ENCODE measurements at regions not wholly inside any gene's neighbourhood (a gene's known extent, or its start where the extent isn't known, plus 50 kb on each side); places are given as distances from the start of the nearest gene placed in this dataset.
"Not testable (repeated sequence)": the region's sequence is repeated elsewhere in the genome, so short reads cannot be mapped to it uniquely, and the experiment has no call there.

DNA sequence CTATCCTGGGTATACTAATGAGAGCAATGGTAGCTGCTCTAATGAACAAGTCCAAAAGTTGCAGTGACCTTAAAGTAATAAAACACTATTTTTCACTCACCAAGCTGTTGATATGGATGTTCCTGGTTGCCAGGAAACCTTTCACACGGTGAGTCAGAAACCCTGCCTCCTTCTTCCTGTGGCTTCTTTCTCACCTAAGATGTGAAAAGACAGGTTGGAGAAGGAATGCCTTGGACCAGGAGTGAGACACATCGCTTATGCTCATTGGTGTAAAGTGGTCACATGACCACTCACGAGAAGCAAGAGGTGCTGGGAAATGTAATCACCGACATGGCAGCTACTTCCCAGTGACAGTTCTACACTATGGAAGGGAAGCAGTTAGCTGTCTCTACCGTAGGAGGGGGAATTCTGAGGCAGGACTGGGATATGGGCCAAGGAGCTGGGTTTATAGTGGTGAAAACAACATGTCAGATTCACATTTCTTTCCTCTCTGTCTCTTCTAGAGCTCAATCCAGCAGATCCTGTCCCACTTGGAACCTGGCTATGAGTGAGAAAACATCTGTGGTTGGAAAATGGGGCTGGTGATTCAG is 320.4 kb upstream of the KLF4 start:
- in situ Hi-C loops (cut with MboI; ENCODE audit: low sequenced_read_pairs) = no loop called here

DNA sequence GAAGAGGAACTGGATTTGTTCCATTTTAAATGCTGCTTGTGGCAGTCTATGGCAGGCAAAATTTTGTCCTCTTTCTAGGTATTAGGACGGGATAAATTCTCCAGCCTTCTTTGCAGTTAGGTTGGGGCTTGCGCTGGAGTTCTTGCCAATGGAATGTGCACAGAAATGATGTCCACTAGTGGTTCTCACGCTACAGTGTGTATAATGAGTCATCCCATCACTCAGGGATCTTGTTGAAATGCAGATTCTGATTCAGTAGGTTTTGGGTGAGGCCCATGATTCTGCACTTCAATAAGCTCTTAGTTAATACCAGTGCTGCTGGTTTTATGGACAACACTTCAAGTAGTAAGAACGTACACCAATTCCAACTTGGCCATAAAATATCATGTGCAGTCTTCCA is 317.6 kb upstream of the KLF4 start:
- in situ Hi-C loops (cut with MboI; ENCODE audit: low sequenced_read_pairs) = no loop called here

DNA sequence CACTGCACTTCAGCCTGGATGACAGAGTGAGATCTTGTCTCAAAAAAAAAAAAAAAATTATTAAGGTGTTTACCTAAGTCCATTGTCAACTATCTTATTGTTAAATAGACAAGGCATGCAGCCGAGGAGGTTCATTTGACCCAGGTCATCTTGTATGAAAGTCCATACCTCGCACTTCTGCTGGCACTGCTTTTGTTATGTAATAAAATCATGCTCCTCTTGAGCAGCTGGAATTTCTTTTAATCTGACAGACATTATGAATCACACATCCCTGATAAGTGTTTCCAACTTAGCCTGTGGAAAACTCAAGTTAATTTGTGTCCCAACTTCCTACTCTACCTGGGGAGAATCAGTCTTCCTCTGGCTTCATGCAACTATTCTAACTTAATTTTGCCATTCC is 315.6 kb upstream of the KLF4 start:
- in situ Hi-C loops (cut with MboI; ENCODE audit: low sequenced_read_pairs) = no loop called here

DNA sequence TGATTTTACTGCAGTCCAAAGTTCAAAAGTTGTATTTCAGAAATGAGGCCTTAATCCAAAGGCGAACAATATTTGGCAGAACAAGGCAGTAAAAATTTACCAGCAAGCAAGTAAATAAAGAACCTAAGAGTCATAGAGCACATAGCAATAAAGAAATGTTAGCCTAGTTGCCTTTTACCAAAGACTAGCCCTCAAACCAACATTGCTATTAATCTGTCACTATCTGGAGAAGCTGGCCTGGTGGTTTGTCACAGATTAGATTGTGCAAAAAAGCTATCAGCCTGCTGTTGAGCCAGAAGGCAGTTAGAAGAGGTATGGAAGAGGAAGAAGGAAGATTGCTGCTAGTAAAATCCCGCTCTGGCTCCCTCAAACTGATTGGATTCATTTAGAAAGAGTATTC is 304.7 kb upstream of the KLF4 start:
- in situ Hi-C loops (cut with MboI; ENCODE audit: low sequenced_read_pairs) = no loop called here

DNA sequence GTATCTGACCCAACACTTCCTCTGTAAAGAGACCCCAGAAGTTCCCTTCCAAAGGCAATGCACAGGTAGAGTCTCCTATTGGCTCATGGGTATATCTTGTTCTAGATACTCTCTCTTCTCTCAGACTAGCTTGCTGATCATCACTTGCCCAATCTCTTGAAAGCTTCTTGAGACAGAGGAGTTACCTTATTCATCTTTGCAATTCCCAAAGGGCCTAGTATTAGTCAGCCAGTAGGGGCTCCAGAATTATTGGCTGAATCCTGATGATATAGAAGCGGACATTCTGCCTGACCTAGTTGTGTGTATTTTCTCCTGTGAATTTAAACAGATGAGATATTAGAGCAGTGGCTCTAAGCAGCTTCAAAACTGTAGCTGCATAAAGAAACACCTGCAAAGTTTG is 304.0 kb upstream of the KLF4 start:
- in situ Hi-C loops (cut with MboI; ENCODE audit: low sequenced_read_pairs) = no loop called here

DNA sequence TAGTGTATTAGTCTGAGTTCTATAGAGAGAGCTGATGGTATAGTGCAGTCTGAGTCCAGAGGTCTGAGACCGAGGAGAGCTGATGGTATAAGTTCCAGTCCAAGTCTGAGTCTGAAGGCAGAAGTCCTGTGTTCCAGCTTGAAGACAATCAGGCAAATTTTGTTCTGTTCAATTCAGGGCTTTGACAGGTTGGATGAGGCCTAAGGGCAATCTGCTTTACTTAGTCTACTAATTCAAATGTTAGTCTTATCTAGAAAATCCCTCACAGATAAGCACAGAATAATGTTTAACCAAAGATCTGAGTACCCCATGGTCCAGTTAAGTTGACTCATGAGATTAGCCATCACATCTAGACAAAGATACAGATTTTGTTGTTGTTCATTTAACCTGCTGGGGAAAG is 303.0 kb upstream of the KLF4 start:
- in situ Hi-C loops (cut with MboI; ENCODE audit: low sequenced_read_pairs) = no loop called here

DNA sequence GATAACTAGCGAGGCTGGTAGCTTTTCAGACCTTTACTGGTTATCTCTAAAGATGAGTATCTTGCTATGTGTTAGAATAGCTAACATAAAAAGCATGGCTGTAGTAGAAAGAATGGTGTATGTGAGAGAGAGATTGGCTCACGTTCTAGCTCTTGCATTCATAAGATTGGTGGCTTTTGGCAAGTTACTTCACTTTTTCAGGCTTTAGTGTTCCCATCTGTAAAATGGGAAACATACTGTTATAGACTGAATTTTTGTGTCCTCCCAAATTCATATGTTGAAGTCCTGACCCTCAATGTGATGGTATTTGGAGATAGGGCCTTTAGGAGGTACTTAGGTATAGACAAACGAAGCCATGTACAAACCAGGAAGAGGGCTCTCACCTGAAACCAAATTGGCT is 302.4 kb upstream of the KLF4 start:
- in situ Hi-C loops (cut with MboI; ENCODE audit: low sequenced_read_pairs) = no loop called here

DNA sequence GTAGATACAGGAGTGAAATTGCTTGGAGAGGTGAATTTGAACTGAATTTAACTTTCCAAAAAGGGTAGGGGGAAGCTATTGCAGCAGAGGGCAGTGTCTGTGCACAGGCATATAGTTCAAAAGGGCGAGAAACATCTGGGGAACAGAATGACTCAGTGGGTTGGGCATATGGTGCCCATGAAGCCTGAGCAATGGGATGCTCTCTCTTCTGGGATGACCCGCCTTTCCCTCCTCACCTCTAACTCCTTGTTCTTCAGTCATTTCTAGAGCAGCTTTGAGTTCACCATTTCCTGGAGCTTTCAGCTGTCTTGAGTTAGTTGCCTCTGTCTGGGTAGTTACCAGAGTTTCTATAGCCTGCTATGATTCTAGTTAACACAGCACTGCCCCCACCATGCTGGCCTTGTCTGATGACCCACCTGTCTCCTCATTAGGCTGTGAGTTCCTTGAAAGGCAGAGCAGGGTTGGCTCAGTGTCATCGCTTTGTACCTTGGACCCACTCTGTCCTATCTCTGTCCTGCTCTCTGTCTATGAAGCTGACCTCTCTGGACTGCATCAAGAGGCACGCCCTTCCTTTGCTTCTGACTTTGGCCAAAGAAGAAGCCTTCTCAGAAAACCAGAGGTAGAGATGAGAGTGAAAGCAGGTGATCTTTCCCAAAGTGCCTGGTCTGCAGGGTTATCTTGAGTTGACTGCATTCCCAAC is 299.6 kb upstream of the KLF4 start:
- in situ Hi-C loops (cut with MboI; ENCODE audit: low sequenced_read_pairs) = no loop called here

DNA sequence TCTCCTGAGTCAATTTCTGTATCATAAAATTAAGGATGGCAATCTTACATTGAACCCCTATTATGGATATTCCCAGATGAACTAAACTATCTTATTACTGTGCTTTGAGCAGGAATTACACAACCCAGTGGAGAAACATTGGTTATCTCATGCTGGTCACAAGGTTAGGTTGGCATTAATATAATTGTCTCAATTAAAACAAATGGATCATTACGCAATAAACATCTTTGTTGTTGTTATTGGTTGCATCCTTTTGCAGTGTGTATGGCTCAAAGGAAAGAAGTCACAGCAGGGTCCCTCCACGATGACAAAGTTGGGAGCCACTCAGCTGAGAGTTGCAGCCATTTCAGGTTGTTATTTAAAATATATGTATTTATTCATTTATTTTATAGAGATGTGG is 297.0 kb upstream of the KLF4 start:
- in situ Hi-C loops (cut with MboI; ENCODE audit: low sequenced_read_pairs) = no loop called here

DNA sequence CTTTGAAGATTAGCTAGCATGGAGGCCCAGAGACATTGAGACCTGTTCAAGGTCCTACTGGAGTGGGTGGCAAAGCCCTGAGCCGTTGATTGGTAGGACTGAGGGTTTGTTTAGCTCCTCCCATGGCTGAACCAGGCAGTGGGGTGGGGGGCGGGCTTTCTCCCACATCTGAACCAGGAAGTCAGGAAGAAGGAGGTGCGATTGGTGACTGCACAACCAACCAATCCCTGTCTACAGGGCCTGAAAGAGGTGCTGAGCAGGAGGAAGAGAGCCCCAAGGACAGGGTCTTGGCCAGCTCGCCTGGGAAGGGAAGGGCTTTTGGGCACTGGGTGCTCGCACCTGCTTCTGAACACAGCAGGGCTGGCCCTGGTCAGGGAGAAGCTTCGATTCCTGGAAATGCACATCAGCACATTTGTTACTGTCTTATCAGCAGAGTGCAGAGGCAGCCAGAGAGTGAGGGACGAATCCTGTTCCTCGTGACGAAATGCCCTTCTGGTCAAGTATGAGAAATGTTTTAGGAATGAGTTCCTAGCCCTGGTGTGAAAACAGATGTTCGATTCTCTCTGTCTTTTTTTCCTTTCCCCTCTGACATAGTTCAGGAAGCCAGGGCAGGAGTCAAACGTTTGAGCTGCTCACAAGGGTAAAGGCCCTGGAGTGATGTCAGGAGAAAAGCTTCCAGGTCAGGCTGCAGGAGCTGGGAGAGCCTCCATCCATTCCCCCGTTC is 294.8 kb upstream of the KLF4 start:
- in situ Hi-C loops (cut with MboI; ENCODE audit: low sequenced_read_pairs) = no loop called here

DNA sequence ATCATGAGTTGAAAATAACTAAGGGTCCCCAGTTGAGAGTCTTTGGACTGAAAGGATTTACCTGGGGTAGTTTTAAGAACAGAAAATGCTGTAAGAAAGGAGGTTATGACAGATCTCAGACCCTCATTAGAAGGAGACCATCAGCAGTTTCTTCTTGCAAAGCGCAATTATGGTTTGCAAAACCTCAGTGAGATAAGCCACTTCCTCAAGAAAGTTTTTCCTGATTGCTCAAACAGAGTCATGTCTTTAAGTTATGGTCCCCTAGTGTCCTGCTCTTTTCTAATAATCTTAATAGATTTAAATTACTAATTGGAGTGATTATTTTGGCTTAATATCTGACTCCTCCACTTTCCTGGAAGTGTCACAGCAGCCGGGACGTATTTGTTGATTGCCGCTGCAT is 293.2 kb upstream of the KLF4 start:
- in situ Hi-C loops (cut with MboI; ENCODE audit: low sequenced_read_pairs) = no loop called here

DNA sequence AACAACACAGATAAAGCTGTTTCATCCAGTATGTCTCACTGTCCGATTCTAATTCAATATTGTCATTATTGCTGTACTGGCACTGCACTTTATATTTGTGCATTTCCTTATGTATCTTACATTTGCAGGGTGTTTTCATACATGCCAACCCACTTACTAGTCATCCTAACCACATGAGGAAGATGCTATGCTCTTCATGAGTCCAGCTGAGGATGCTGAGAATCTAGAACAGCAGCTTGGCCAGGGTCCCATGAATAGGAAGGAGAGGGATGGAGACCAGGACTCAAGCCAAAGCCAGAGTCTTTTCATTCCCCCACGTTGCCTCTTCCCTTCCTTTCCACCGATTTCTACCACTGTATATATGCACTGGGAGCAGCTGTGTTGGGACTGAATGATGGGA is 292.8 kb upstream of the KLF4 start:
- in situ Hi-C loops (cut with MboI; ENCODE audit: low sequenced_read_pairs) = no loop called here

DNA sequence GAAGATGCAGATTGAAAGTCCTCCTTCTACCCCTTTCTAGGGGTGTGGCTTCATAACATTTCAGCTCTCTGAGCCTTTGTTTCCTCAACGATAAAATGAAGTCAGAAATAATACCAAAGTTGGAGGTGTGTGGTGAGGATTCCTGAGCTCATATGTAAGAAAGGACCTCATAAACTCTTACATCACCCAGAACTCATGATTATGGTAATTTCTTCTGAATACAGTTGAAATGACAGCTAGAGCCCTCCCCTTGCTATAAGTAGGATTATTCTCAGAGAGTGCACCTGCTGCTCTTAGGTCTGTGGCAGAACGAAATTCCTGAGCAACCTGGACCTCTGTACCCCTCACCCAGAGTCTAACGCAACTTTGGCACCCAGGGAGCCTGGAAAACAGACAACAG is 291.4 kb upstream of the KLF4 start:
- in situ Hi-C loops (cut with MboI; ENCODE audit: low sequenced_read_pairs) = no loop called here

DNA sequence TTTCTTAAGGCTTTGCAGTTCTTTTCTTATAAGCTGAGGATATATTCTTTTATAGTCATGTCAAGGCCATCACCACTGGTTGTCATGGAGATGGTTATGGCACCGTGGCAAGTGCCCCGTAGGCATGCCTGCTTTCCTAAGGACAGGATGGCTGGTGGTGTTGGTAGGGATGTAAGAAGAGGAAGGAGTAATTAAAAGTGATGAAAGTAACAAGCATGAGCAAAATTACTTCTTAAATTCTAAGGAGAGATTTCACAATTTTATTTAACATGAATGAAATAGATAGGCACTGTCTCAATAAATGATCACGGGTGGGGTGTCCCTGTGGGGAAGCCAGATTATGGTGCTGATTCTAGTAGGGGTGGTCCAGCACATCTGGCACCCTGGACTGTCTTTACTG is 290.2 kb upstream of the KLF4 start:
- in situ Hi-C loops (cut with MboI; ENCODE audit: low sequenced_read_pairs) = no loop called here

DNA sequence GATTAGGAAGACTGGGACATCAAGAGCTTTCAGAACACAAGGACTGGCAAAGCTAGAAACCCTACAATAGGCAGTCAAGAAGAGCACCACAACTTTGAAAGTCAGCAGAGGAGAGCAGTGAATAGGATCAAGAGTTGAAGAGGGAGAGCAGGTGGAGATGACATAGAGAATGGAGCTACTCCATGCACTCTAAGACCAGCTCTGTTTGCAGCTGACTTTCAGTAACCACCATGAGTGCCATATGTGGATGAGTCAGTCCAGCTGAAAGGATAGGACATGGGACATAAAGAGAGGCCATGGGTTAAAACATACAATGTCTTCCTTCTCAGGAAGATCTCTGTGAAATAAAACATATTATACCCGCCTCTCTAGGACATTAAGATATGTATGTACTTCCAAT is 289.1 kb upstream of the KLF4 start:
- in situ Hi-C loops (cut with MboI; ENCODE audit: low sequenced_read_pairs) = no loop called here

DNA sequence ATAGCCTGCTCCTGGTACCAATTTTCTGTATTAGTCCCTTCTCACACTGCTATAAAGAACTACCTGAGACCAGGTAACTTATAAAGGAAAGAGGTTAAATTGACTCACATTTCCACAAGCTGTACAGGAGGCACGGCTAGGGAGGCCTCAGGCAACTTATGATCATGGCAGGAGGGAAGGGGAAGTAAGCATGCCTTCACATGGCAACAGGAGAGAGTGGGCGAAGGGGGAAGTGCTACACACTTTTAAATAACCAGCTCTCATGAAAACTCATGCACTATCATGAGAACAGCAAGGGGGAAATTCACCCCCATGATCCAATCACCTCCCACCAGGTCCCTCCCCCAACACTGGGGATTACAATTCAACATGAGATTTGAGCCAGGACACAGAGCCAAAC is 284.5 kb upstream of the KLF4 start:
- in situ Hi-C loops (cut with MboI; ENCODE audit: low sequenced_read_pairs) = not testable (repeated sequence)

DNA sequence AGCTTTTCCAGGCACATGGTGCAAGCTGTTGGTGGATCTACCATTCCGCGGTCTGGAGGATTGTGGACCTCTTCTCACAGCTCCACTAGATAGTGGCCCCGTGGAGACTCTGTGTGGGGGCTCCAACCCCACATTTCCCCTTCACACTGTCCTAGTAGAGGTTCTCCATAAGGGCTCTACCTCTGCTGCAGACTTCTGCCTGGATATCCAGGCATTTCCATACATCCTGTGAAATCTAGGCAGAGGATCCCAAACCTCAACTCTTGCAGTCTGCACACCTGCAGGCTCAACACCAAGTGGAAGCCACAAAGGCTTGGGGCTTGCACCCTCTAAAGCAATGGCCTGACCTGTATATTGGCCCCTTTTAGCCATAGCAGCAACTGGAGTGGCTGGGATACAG is 283.4 kb upstream of the KLF4 start:
- in situ Hi-C loops (cut with MboI; ENCODE audit: low sequenced_read_pairs) = no loop called here

DNA sequence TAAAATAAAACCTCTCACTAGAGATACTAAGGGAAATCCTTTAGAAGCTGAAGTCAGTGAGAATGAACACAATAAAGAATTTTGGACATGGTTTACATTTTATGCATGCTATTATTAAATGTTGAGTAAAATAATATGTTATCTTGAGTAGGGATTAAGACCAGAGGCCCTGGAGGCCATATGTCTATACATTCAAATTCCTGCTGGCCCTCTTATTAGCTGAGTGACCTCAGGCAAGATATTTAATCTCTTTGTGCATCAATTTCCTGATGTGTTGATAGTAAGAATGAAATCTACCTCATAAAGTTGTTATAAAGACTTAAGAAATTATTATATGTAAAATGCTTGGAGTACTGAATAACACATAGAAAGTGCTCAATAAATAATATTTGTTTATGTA is 281.1 kb upstream of the KLF4 start:
- in situ Hi-C loops (cut with MboI; ENCODE audit: low sequenced_read_pairs) = no loop called here

DNA sequence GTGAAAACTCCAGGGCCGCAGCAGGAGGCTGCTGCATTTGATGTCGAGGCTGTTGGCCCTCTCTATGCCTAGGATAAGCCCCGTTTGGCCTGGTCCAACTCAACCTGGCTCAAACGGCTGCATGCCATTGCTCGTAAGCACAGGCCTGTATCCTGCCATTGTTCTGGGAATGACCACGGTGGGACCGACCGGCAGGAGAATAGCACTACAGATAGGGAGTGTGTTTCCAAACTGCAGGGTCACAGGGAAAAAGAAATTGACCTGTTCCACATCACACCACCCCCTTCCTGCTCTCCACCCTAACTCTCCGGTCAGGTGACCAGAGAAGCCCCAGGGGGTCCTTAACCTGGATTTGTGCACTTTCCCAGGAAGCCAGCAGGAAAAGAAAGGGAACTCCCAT is 278.7 kb upstream of the KLF4 start:
- in situ Hi-C loops (cut with MboI; ENCODE audit: low sequenced_read_pairs) = no loop called here

DNA sequence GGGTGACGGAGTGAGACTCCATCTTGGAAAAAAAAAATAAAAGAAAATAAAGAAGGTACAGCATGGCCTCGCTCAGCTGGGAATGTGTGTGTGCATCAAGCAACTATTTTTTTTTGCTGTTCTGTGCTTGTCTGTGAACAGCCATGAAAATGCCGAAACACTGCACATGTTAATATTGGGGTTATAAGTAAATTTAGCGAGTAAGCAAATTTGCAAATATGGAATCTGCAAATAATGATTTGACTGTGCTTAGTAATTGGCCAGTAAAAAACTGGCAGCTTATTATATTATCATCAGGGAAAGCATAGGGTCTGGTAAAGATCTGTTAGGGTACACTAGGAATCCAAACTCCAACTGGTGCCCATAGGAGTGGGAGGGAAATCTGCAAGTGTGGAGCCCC is 278.1 kb upstream of the KLF4 start:
- in situ Hi-C loops (cut with MboI; ENCODE audit: low sequenced_read_pairs) = no loop called here

DNA sequence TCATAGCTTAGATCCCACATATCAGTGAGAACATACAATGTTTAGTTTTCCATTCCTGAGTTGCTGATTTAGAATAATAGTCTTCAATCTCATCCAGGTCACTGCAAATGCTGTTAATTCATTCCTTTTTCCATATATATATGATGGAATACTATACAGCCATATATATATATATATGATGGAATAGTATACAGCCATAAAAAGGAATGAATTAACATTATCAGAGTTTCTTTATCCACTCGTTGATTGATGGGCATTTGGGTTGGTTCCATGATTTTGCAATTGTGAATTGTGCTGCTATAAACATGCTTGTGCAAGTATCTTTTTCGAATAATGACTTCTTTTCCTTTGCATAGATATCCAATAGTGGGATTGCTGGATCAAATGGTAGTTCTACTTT is 273.9 kb upstream of the KLF4 start:
- in situ Hi-C loops (cut with MboI; ENCODE audit: low sequenced_read_pairs) = not testable (repeated sequence)

DNA sequence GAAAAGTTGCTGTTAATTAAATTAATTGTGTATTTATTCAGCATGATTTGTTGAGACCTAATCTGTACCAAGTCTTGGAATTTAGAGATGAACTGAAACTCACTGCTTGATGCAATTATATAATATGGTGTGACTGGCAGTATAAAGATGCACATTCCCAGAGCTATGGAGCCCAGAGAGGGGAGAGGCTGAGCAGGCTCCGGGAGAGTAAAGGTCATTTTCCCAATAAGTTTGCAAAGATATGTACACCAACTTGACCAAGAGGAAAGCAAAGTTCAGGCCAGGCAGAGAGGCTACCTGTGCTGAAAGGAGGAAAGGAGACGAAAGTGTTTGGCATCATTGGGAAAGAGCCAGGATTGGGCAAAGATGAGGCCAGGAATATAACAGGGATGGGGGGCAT is 271.7 kb upstream of the KLF4 start:
- in situ Hi-C loops (cut with MboI; ENCODE audit: low sequenced_read_pairs) = no loop called here
